ENCODE measurements at regions not wholly inside any gene's neighbourhood (a gene's known extent, or its start where the extent isn't known, plus 50 kb on each side); places are given as distances from the start of the nearest gene placed in this dataset.

- no peak overlapping the region for H3K4me3 ChIP-seq
- no peaks in the 10 kb centered on the region for H3K36me3 ChIP-seq (ENCODE audit: low read depth)
- H3K9me3 ChIP-seq = no peaks in the 10 kb centered on the region
- no peak for DNase-seq
- TF ChIP-seq CTCF (IDR thresholded peaks at IDR 0.05) = no peak
- intact Hi-C loops (cut with DNase I, micrococcal nuclease) = no loop called here
- ATAC-seq = peak; percentile 91
- H3K4me1 ChIP-seq (ENCODE audit: low read depth) = no peaks in the 10 kb centered on the region
Measured at GRCh38 chr12:75951399-75952278, 79.9 kb downstream of the PHLDA1 start.

- no peak for TF ChIP-seq CTCF (IDR thresholded peaks at IDR 0.05)
- intact Hi-C loops (cut with DNase I, micrococcal nuclease) = no loop called here
- Histone ChIP-seq H3K4me1 (ENCODE audit: low read depth) (peaks cover 12% of the 10 kb centered on the region), H3K4me3 (no peak overlapping the region), H3K36me3 (ENCODE audit: low read depth) (peaks cover 6% of the 10 kb centered on the region), H3K9me3 (no peaks in the 10 kb centered on the region)
- DNase-seq = no peak
- no peak for ATAC-seq
Measured at GRCh38 chr12:75947156-75947723, 84.3 kb downstream of the PHLDA1 start.

GRCh38 chr12:75945581-75945980, 86.0 kb downstream of the PHLDA1 start:
- peaks cover 12% of the 10 kb centered on the region for H3K4me1 ChIP-seq (ENCODE audit: low read depth)
- intact Hi-C loops (cut with DNase I, micrococcal nuclease) = no loop called here
- H3K4me3 ChIP-seq = no peak overlapping the region
- H3K9me3 ChIP-seq = no peaks in the 10 kb centered on the region
- peaks cover 6% of the 10 kb centered on the region for H3K36me3 ChIP-seq (ENCODE audit: low read depth)
- ATAC-seq = no peak
- DNase-seq = no peak
- no peak for TF ChIP-seq CTCF (IDR thresholded peaks at IDR 0.05)

GRCh38 chr12:75944905-75945432, 86.6 kb downstream of the PHLDA1 start:
- Histone ChIP-seq H3K9me3 (no peaks in the 10 kb centered on the region), H3K4me1 (ENCODE audit: low read depth) (peaks cover 12% of the 10 kb centered on the region), H3K4me3 (no peak overlapping the region), H3K36me3 (ENCODE audit: low read depth) (peaks cover 6% of the 10 kb centered on the region)
- intact Hi-C loops (cut with DNase I, micrococcal nuclease) = no loop called here
- TF ChIP-seq CTCF (IDR thresholded peaks at IDR 0.05) = no peak
- ATAC-seq = peak; percentile 4
- DNase-seq = no peak

- H3K36me3 ChIP-seq (ENCODE audit: low read depth) = peaks cover 6% of the 10 kb centered on the region
- DNase-seq (no peak), ATAC-seq (peak; percentile 94)
- no peak overlapping the region for H3K4me3 ChIP-seq
- peaks cover 12% of the 10 kb centered on the region for H3K4me1 ChIP-seq (ENCODE audit: low read depth)
- no peak for TF ChIP-seq CTCF (IDR thresholded peaks at IDR 0.05)
- no peaks in the 10 kb centered on the region for H3K9me3 ChIP-seq
- intact Hi-C loops (cut with DNase I, micrococcal nuclease) = no loop called here
Measured at GRCh38 chr12:75944097-75944904, 87.3 kb downstream of the PHLDA1 start.

Measured in mucosa of descending colon (tissue), 3 donors.